ENCODE measurements at regions not wholly inside any gene's neighbourhood (a gene's known extent, or its start where the extent isn't known, plus 50 kb on each side); places are given as distances from the start of the nearest gene placed in this dataset.

DNA sequence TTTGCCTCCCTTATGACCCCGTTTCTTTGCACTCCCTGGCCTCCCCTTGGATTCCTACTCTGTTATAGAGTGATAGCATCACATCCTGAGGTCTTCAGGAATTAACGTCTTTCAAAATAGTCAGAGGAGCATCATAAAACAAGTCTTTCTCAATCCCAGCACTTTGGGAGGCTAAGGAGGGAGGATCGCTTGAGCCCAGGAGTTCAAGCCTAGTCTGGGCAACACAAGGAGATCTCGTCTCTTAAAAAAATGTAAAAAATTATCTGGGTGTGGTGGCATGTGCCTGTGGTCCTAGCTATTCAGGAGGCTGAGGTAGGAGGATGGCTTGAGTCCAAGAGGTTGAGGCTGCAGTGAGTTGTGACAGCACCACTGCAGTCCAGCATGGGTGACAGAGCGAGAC is 68.7 kb upstream of the AMPD3 start:
- TF ChIP-seq, protein P1, sequence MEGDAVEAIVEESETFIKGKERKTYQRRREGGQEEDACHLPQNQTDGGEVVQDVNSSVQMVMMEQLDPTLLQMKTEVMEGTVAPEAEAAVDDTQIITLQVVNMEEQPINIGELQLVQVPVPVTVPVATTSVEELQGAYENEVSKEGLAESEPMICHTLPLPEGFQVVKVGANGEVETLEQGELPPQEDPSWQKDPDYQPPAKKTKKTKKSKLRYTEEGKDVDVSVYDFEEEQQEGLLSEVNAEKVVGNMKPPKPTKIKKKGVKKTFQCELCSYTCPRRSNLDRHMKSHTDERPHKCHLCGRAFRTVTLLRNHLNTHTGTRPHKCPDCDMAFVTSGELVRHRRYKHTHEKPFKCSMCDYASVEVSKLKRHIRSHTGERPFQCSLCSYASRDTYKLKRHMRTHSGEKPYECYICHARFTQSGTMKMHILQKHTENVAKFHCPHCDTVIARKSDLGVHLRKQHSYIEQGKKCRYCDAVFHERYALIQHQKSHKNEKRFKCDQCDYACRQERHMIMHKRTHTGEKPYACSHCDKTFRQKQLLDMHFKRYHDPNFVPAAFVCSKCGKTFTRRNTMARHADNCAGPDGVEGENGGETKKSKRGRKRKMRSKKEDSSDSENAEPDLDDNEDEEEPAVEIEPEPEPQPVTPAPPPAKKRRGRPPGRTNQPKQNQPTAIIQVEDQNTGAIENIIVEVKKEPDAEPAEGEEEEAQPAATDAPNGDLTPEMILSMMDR (IDR thresholded peaks at IDR 0.05), result no peak
- TF ChIP-seq POLR2A (IDR thresholded peaks at IDR 0.05; ENCODE audit: low read depth) (no peak), POLR2AphosphoS5 (IDR thresholded peaks at IDR 0.05) (no peak), EP300 (IDR thresholded peaks at IDR 0.05) (no peak)
